ENCODE measurements at regions not wholly inside any gene's neighbourhood (a gene's known extent, or its start where the extent isn't known, plus 50 kb on each side); places are given as distances from the start of the nearest gene placed in this dataset.

DNA sequence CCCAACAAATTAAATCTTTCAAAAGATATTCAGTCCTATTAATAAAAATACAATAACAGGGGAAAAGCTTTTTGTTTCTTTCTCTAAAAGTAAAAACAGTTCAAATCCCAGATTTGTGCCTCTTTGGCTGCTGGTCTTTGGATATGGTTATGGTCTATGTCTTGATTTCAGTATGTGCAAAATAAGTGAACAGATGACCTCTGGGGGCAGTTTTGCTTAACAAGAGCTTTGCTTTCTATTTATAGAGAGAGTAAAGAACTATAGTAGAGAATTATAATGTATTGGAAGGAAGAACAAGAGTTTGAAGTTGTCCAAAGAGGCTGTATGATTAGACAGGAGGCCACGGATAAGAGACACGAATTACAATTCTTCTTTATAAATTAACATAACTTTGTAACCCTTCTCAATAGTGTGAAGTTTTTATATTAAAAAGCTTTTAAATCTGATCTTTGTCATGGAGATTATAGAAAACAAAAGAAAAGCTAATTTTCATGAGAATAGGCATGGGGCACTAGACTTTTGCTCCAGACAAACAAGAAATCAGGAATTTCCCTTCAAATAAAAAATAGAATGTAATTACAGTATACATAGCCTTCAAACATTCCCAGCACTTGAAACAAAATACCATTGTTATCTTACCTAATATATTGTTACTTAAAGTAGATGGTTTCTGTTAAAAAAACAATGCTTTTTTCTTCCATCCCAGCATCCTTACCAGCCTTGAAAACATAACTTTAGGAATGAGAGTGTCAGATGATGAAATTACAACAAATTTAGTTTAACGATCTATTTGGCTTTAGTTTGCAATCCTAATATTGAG is 432.7 kb upstream of the ARHGEF26 start:
- TF ChIP-seq, protein P1, sequence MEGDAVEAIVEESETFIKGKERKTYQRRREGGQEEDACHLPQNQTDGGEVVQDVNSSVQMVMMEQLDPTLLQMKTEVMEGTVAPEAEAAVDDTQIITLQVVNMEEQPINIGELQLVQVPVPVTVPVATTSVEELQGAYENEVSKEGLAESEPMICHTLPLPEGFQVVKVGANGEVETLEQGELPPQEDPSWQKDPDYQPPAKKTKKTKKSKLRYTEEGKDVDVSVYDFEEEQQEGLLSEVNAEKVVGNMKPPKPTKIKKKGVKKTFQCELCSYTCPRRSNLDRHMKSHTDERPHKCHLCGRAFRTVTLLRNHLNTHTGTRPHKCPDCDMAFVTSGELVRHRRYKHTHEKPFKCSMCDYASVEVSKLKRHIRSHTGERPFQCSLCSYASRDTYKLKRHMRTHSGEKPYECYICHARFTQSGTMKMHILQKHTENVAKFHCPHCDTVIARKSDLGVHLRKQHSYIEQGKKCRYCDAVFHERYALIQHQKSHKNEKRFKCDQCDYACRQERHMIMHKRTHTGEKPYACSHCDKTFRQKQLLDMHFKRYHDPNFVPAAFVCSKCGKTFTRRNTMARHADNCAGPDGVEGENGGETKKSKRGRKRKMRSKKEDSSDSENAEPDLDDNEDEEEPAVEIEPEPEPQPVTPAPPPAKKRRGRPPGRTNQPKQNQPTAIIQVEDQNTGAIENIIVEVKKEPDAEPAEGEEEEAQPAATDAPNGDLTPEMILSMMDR (IDR thresholded peaks at IDR 0.05; ENCODE audit: borderline replicate concordance, extremely low read depth, low read length, poor library complexity, severe bottlenecking) = no peak
- TF ChIP-seq EZH2 (IDR thresholded peaks at IDR 0.05; ENCODE audit: borderline replicate concordance, low read depth, low read length, severe bottlenecking) = no peak
